ENCODE measurements at regions not wholly inside any gene's neighbourhood (a gene's known extent, or its start where the extent isn't known, plus 50 kb on each side); places are given as distances from the start of the nearest gene placed in this dataset.

GRCh38 chr4:138062929-138063328, 179.2 kb downstream of the SLC7A11 start:
- Histone ChIP-seq H3K9me1 (replicated peaks; ENCODE audit: control insufficient read depth, extremely low read depth, insufficient read depth, low read length) (no peaks in the 10 kb centered on the region), H3K79me2 (ENCODE audit: control insufficient read depth, insufficient read depth, low read length) (no peaks in the 10 kb centered on the region), H3K27ac (ENCODE audit: insufficient read depth, low read depth, low read length) (peak overlapping the region; percentile 55), H2AFZ (ENCODE audit: low read depth, low read length) (peak overlapping the region; percentile 70), H4K20me1 (replicated peaks; ENCODE audit: control insufficient read depth, extremely low read depth, insufficient read depth, low read length) (no peaks in the 10 kb centered on the region), H3K4me1 (ENCODE audit: control insufficient read depth, extremely low read depth, insufficient read depth, low read length) (peaks cover 8% of the 10 kb centered on the region), H3K9ac (replicated peaks; ENCODE audit: extremely low read depth, insufficient read depth, low read length) (no peak overlapping the region), H3K4me2 (ENCODE audit: insufficient read depth, low read length) (no peak overlapping the region), H3K4me3 (replicated peaks in 1 of 3; ENCODE audit: insufficient read depth in 1 of 3, low read depth in 1 of 3, low read length in 3 of 3) (no peak overlapping the region), H3K9me3 (replicated peaks; ENCODE audit: control insufficient read depth, insufficient read depth, low read length) (no peaks in the 10 kb centered on the region), H3K36me3 (ENCODE audit: control insufficient read depth in 2 of 2, extremely low read depth in 1 of 2, insufficient read depth in 2 of 2, low read length in 2 of 2) (no peaks in the 10 kb centered on the region), H3K27me3 (ENCODE audit: control insufficient read depth in 2 of 2, insufficient read depth in 2 of 2, low read length in 2 of 2) (no peaks in the 10 kb centered on the region)
- FAIRE-seq, result peak; percentile 75
- peak; percentile 41 for TF ChIP-seq POLR2AphosphoS5 (IDR thresholded peaks at IDR 0.05; ENCODE audit: insufficient read depth, low read depth, low read length)
- TF ChIP-seq GATA2 (IDR thresholded peaks at IDR 0.05; ENCODE audit: insufficient read depth, insufficient read length, low read depth, low read length), result peak; percentile 8
- no peak for TF ChIP-seq EZH2 (IDR thresholded peaks at IDR 0.05; ENCODE audit: borderline replicate concordance, low read depth, low read length, severe bottlenecking)
- TF ChIP-seq CTCF (IDR thresholded peaks at IDR 0.05; ENCODE audit: extremely low read depth in 1 of 2, insufficient read depth in 1 of 2, low read depth in 1 of 2, low read length in 2 of 2), result peak; percentile 28 to 32
- TF ChIP-seq POLR2A (IDR thresholded peaks at IDR 0.05; ENCODE audit: low read depth, low read length), result no peak
- TF ChIP-seq FOS (IDR thresholded peaks at IDR 0.05; ENCODE audit: borderline replicate concordance, insufficient read depth, low read length), result peak; percentile 72
- peak; percentile 62 for TF ChIP-seq JUN (IDR thresholded peaks at IDR 0.05; ENCODE audit: borderline replicate concordance, insufficient read depth, insufficient read length, low read depth)
- no peak for TF ChIP-seq MYC (IDR thresholded peaks at IDR 0.05; ENCODE audit: low read depth, low read length)
- no peak for TF ChIP-seq MAX (IDR thresholded peaks at IDR 0.05; ENCODE audit: insufficient read depth, insufficient read length)
- DNase-seq (ENCODE audit: low read depth, low spot score), result peak; percentile 65
- dilution Hi-C loops (cut with MboI; ENCODE audit: extremely low pct_ligation_motif_present, low sequenced_read_pairs), result no loop called here
- POLR2A ChIA-PET, result no interaction called here
- BruUV-seq (replicated peaks), result no TSS peak
- CTCF ChIA-PET, result interaction anchor here (0.9 to 2.7 kb wide), 6 partner anchors 9 to 28 kb away, joined by 3 to 34 read pairs (median 9); no protein-coding TSS in a partner anchor
- intact Hi-C loops (cut with micrococcal nuclease), result loop anchor here (1.0 kb wide), 1 partner anchor 27 kb away; no protein-coding TSS in a partner anchor

All from endothelial cell of umbilical vein (primary cell).